Fibroblast of mammary gland (primary cell): ENCODE measurements at regions not wholly inside any gene's neighbourhood (a gene's known extent, or its start where the extent isn't known, plus 50 kb on each side); places are given as distances from the start of the nearest gene placed in this dataset.

Source experiments
- DNase-seq: peaks from one replicate; pipeline ENCODE4 v3.0.0-alpha.2; 2010; ENCODE audit warnings: low read depth
- H3K4me3 ChIP-seq: 2 replicates; pipeline ENCODE4 v1.5.1; 2011; ENCODE audit warnings: low read depth, mild to moderate bottlenecking, low read length, moderate library complexity; ENCODE audit not compliant: control insufficient read depth
- TF ChIP-seq, protein P1 (sequence below): conservative IDR thresholded peaks from 2 replicates; pipeline ENCODE4 v1.5.1; 2011; ENCODE audit warnings: low read depth, low read length, inconsistent platforms; ENCODE audit not compliant: control insufficient read depth, insufficient read depth

DNA sequence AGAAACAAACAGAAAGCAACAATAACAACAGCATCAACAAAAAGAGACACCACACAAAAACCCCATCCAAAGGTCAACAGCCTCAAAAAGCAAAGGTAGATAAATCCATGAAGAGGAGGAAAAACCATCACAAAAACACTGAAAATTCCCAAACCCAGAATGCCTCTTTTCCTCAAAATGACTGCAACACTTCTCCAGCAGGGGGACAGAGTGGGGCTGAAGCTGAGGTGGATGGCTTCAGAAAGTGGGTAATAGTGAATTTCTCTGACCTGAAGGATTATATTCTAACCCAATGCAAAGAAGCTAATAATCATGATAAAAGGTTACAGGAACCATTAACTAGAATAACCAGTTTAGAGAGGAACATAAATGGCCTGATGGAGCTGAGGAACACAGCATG lies 888.2 kb downstream of the RAB28 start:
- H3K4me3 ChIP-seq: no peak overlapping the region
- TF ChIP-seq, protein P1, sequence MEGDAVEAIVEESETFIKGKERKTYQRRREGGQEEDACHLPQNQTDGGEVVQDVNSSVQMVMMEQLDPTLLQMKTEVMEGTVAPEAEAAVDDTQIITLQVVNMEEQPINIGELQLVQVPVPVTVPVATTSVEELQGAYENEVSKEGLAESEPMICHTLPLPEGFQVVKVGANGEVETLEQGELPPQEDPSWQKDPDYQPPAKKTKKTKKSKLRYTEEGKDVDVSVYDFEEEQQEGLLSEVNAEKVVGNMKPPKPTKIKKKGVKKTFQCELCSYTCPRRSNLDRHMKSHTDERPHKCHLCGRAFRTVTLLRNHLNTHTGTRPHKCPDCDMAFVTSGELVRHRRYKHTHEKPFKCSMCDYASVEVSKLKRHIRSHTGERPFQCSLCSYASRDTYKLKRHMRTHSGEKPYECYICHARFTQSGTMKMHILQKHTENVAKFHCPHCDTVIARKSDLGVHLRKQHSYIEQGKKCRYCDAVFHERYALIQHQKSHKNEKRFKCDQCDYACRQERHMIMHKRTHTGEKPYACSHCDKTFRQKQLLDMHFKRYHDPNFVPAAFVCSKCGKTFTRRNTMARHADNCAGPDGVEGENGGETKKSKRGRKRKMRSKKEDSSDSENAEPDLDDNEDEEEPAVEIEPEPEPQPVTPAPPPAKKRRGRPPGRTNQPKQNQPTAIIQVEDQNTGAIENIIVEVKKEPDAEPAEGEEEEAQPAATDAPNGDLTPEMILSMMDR: no peak
- DNase-seq: no peak

DNA sequence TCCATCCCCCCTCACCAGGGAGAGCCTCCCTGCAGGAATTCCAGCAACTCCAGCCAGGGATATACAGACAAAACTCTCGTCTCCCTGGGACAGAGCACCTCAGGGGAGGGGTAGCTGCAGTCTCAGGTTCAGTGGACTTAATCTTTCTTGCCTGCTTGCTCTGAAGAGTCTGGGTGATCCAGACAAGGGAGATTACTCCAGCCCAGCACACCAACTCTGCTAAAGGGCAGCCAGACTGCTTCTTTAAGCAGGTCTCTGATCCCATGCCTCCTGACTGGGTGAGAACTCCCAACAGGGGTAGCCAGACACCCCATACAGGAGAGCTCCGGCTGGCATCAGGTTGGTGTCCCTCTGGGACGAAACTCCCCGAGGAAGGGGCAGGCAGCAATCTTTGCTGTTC lies 888.7 kb downstream of the RAB28 start:
- TF ChIP-seq, protein P1: no peak
- no peak overlapping the region for H3K4me3 ChIP-seq

DNA sequence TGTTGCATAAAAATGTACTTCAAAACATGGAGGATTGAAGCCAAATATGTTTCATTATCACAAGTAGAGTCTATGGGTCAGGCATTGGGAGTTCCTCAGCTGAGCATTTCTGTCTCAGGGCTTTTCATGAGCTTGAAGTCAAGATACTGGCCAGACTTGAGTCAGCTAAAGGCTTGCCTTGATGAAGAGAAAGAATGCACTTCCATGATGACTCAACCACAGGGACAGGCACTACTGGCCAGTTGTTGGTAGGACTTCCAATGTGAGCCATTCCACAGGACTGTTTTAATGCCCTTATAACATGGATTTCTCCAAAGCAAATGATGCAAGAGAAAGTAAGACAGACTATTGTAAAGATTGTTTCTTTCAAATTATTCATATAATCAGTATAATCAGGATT lies 895.6 kb downstream of the RAB28 start:
- TF ChIP-seq, protein P1: no peak
- DNase-seq: peak; percentile 9
- no peak overlapping the region for H3K4me3 ChIP-seq

More for the DNA sequence above, 888.7 kb downstream of the RAB28 start:
- no peak for DNase-seq

DNA sequence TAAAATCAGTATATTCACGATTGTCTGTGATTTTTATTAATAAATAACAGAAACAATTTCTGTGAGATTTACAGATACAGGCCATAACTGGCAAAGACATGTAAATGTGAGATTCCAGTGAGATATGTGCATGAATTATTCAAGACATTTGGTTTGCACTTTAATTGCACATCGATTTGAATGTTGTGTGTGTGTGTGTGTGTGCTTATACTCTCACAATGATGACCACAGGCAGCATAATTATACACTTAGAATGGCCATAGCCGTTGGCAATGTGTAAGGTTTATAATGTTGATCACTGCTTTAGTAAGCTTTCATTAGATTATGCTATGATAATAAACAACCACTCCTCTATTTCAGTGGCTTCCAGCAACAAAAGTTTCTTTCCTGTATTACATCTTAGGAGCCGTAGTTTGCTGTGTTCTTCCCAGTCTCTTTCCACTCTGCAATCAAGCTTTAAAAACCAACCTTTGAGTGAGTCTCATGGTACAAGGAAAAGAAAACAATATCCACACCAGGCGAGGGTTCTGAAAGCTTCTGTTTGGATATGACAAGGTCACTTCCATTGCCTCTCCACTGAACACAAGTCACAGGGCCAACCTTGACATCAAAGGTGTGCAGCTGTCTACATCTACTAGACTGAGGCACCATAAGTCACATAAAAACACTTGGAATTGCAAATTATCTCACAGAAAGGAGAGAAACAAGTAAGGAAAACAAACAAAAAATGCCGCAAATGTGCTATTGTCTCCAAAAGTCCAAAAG lies 897.7 kb downstream of the RAB28 start:
- no peak for DNase-seq
- no peak overlapping the region for H3K4me3 ChIP-seq
- TF ChIP-seq, protein P1: no peak

DNA sequence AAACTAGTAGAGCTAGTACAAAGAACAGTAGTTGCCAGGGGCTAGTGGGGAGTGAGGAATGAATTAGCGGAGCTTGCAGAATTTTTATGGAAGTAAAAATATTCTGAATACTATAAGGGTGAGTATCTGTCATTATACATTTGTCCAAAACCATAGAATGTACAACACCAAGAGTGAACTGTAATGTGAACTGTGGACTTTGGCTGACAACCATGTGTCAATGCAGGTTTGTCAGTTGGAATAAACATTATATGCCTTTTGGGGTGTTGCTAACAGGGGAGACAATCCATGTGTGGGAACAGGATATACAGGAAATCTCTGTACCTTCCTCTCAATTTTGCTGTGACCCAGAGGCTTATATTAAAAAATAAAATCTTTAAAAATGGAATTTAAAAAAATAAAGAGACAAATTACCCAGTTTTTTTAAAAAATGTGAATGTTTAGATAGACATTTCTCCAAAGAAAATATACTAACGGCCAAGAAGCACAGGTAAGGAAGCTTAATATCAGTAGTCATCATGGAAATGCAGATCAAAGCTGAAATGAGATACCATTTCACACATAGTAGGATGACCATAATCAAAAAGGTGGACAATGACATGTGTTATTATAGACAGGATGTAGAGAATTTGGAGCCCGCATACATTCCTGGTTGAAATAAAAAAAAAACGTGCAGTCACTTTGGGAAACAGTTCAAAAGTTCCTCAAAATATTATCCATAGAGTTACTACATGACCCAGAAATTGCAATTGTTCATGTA lies 899.8 kb downstream of the RAB28 start:
- DNase-seq: no peak
- H3K4me3 ChIP-seq: no peak overlapping the region
- TF ChIP-seq, protein P1: no peak

DNA sequence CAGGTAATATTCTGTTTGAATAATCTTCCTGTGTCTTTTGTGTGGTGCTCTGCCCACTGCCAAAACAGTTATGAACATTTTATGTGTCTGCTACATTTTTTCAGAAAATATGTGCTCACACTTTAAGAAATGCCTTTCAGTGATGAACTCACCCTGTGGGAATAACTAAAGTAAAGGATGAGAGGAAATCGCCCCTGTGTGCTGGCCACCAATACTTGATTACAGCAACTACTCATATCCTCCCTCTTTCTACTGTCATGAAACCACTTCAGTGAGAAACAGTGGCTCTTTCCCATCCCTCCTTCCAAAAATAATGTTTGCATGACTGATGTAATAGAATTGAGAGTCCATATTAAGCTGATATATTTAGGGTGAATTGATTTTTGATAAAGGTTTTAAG lies 900.9 kb downstream of the RAB28 start:
- TF ChIP-seq, protein P1: no peak
- H3K4me3 ChIP-seq: no peak overlapping the region
- DNase-seq: peak; percentile 14
